H1 (cell line): ENCODE measurements at regions not wholly inside any gene's neighbourhood (a gene's known extent, or its start where the extent isn't known, plus 50 kb on each side); places are given as distances from the start of the nearest gene placed in this dataset.

Source experiments
- BRCA1 ChIP-seq: IDR thresholded peaks from 2 replicates; pipeline ENCODE4 v1.6.1; 2012; ENCODE audit warnings: low read depth, low read length, improper control_type of control experiment
- JUN ChIP-seq: IDR thresholded peaks from 2 replicates; pipeline ENCODE4 v1.6.1; 2011; ENCODE audit warnings: low read depth, mild to moderate bottlenecking, improper control_type of control experiment, low read length
- POLR2A ChIP-seq, 2 experiments: IDR thresholded peaks; 1 replicate in 1 of 2; 2 replicates in 1 of 2; pipeline ENCODE4 v1.6.1; 2011; ENCODE audit warnings: low read depth in 2 of 2, low read length in 2 of 2, mild to moderate bottlenecking in 2 of 2; ENCODE audit errors: control extremely low read depth in 1 of 2
- RNF2 ChIP-seq: fragments of 200-900, 300-1000 bp; sonication (generic); IDR thresholded peaks from 2 replicates; pipeline ENCODE4 v1.7.1; 2016; ENCODE audit warnings: borderline replicate concordance, low read depth, mild to moderate bottlenecking, antibody characterized with exemption, low read length; ENCODE audit not compliant: poor library complexity, severe bottlenecking; ENCODE audit errors: missing control alignments
- SRF ChIP-seq: IDR thresholded peaks from 2 replicates; pipeline ENCODE4 v1.6.1; 2011; ENCODE audit warnings: mild to moderate bottlenecking, low read depth, low read length, moderate library complexity
- TCF12 ChIP-seq: IDR thresholded peaks from 2 replicates; pipeline ENCODE4 v1.6.1; 2011; ENCODE audit warnings: low read depth, mild to moderate bottlenecking, low read length
- TF ChIP-seq, protein P1 (sequence below): fragments of 300-600 bp; sonication (generic); IDR thresholded peaks from 2 replicates; pipeline ENCODE4 v1.7.1; 2012; ENCODE audit warnings: low read length, moderate library complexity, mild to moderate bottlenecking, inconsistent platforms; ENCODE audit not compliant: insufficient replicate concordance
- TF ChIP-seq, protein P2 (sequence below): IDR thresholded peaks from 2 replicates; pipeline ENCODE4 v1.6.1; 2012; ENCODE audit warnings: inconsistent platforms

DNA sequence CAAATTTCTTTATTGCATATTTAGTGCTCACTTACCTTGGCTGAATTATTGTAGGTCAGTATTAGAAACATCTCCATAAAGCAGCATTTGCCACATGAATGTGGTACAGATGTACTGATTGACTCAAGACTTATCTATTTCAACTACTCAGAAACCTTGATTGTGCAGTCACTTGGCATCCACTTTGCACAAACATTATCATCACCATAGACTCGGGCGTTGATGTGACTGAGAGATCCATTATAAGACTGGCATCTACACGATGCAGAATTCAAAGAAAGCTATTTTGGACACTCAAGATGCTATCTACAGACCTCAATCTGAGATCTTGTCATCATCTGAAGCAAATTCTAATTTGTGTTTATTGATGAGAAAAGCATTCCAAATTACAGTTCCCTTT, 102.8 kb upstream of the USP25 start (continued):
- TF ChIP-seq, protein P1, sequence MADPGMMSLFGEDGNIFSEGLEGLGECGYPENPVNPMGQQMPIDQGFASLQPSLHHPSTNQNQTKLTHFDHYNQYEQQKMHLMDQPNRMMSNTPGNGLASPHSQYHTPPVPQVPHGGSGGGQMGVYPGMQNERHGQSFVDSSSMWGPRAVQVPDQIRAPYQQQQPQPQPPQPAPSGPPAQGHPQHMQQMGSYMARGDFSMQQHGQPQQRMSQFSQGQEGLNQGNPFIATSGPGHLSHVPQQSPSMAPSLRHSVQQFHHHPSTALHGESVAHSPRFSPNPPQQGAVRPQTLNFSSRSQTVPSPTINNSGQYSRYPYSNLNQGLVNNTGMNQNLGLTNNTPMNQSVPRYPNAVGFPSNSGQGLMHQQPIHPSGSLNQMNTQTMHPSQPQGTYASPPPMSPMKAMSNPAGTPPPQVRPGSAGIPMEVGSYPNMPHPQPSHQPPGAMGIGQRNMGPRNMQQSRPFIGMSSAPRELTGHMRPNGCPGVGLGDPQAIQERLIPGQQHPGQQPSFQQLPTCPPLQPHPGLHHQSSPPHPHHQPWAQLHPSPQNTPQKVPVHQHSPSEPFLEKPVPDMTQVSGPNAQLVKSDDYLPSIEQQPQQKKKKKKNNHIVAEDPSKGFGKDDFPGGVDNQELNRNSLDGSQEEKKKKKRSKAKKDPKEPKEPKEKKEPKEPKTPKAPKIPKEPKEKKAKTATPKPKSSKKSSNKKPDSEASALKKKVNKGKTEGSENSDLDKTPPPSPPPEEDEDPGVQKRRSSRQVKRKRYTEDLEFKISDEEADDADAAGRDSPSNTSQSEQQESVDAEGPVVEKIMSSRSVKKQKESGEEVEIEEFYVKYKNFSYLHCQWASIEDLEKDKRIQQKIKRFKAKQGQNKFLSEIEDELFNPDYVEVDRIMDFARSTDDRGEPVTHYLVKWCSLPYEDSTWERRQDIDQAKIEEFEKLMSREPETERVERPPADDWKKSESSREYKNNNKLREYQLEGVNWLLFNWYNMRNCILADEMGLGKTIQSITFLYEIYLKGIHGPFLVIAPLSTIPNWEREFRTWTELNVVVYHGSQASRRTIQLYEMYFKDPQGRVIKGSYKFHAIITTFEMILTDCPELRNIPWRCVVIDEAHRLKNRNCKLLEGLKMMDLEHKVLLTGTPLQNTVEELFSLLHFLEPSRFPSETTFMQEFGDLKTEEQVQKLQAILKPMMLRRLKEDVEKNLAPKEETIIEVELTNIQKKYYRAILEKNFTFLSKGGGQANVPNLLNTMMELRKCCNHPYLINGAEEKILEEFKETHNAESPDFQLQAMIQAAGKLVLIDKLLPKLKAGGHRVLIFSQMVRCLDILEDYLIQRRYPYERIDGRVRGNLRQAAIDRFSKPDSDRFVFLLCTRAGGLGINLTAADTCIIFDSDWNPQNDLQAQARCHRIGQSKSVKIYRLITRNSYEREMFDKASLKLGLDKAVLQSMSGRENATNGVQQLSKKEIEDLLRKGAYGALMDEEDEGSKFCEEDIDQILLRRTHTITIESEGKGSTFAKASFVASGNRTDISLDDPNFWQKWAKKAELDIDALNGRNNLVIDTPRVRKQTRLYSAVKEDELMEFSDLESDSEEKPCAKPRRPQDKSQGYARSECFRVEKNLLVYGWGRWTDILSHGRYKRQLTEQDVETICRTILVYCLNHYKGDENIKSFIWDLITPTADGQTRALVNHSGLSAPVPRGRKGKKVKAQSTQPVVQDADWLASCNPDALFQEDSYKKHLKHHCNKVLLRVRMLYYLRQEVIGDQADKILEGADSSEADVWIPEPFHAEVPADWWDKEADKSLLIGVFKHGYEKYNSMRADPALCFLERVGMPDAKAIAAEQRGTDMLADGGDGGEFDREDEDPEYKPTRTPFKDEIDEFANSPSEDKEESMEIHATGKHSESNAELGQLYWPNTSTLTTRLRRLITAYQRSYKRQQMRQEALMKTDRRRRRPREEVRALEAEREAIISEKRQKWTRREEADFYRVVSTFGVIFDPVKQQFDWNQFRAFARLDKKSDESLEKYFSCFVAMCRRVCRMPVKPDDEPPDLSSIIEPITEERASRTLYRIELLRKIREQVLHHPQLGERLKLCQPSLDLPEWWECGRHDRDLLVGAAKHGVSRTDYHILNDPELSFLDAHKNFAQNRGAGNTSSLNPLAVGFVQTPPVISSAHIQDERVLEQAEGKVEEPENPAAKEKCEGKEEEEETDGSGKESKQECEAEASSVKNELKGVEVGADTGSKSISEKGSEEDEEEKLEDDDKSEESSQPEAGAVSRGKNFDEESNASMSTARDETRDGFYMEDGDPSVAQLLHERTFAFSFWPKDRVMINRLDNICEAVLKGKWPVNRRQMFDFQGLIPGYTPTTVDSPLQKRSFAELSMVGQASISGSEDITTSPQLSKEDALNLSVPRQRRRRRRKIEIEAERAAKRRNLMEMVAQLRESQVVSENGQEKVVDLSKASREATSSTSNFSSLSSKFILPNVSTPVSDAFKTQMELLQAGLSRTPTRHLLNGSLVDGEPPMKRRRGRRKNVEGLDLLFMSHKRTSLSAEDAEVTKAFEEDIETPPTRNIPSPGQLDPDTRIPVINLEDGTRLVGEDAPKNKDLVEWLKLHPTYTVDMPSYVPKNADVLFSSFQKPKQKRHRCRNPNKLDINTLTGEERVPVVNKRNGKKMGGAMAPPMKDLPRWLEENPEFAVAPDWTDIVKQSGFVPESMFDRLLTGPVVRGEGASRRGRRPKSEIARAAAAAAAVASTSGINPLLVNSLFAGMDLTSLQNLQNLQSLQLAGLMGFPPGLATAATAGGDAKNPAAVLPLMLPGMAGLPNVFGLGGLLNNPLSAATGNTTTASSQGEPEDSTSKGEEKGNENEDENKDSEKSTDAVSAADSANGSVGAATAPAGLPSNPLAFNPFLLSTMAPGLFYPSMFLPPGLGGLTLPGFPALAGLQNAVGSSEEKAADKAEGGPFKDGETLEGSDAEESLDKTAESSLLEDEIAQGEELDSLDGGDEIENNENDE = no peak
- TF ChIP-seq BRCA1 (no peak), RNF2 (no peak), POLR2A (IDR thresholded peaks at IDR 0.05; ENCODE audit: control extremely low read depth in 1 of 2, low read depth in 2 of 2, low read length in 2 of 2) (no peak), SRF (no peak), TCF12 (no peak), JUN (no peak)
- TF ChIP-seq, protein P2, sequence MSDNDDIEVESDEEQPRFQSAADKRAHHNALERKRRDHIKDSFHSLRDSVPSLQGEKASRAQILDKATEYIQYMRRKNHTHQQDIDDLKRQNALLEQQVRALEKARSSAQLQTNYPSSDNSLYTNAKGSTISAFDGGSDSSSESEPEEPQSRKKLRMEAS = no peak
- TF ChIP-seq, all 59 proteins: peak for 0
